BJ (cell line): ENCODE measurements at regions not wholly inside any gene's neighbourhood (a gene's known extent, or its start where the extent isn't known, plus 50 kb on each side); places are given as distances from the start of the nearest gene placed in this dataset.
A peak's percentile ranks its signal among the peaks of the same experiment; 100 is the strongest.

Experiments used
- CTCF ChIA-PET: fragments of 350-600 bp; formaldehyde crosslinking; extraction: SDS; loops from one replicate; lab custom pipeline; 2021; ENCODE audit warnings: antibody characterized with exemption, inconsistent platforms; lab: Yijun Ruan, JAX
- POLR2A ChIA-PET: fragments of 300-600 bp; sonication (Branson Sonifier 250); formaldehyde crosslinking; extraction: SDS; loops from one replicate; lab custom pipeline; 2021; ENCODE audit warnings: antibody characterized with exemption; lab: Charles Lee
- DNase-seq: peaks from one replicate; pipeline ENCODE4 v3.0.0-alpha.2; 2011; ENCODE audit warnings: low read depth
- H3K27me3 ChIP-seq: 2 replicates; pipeline ENCODE4 v1.6.0; 2011; ENCODE audit warnings: low read length; ENCODE audit not compliant: control insufficient read depth, insufficient read depth
- H3K36me3 ChIP-seq: 2 replicates; pipeline ENCODE4 v1.5.1; 2011; ENCODE audit warnings: low read length; ENCODE audit not compliant: control insufficient read depth, insufficient read depth
- H3K4me3 ChIP-seq: 2 replicates; pipeline ENCODE4 v1.5.1; 2011; ENCODE audit warnings: low read depth, mild to moderate bottlenecking, control low read depth, low read length
- CTCF ChIP-seq: IDR thresholded peaks from 2 replicates; pipeline ENCODE4 v1.5.1; 2011; ENCODE audit warnings: low read depth, mild to moderate bottlenecking, control low read depth, inconsistent platforms, low read length, moderate library complexity; ENCODE audit not compliant: insufficient read depth

GRCh38 chr11:109986488-109986887 lies 106.7 kb upstream of the ZC3H12C start:
- ChIA-PET POLR2A (no interaction called here), CTCF (no interaction called here)
- DNase-seq = no peak
- no peak for TF ChIP-seq CTCF
- Histone ChIP-seq H3K4me3 (no peak overlapping the region), H3K36me3 (no peaks in the 10 kb centered on the region), H3K27me3 (peaks cover 3% of the 10 kb centered on the region; the same call in 1 of the 2 replicates)

GRCh38 chr11:109991835-109992234 lies 101.4 kb upstream of the ZC3H12C start:
- no peak for TF ChIP-seq CTCF

GRCh38 chr11:109993786-109994185 lies 99.4 kb upstream of the ZC3H12C start:
- POLR2A ChIA-PET = no interaction called here
- H3K36me3 ChIP-seq = no peaks in the 10 kb centered on the region
- CTCF ChIA-PET = interaction anchor here (0.7 kb wide), 1 partner anchor 15 kb away, joined by 3 read pairs; no protein-coding TSS in a partner anchor
- no peaks in the 10 kb centered on the region for H3K27me3 ChIP-seq
- no peak for TF ChIP-seq CTCF
- DNase-seq = peak; percentile 13
- no peak overlapping the region for H3K4me3 ChIP-seq

More at GRCh38 chr11:109991835-109992234, 101.4 kb upstream of the ZC3H12C start:
- H3K36me3 ChIP-seq = no peaks in the 10 kb centered on the region
- no peaks in the 10 kb centered on the region for H3K27me3 ChIP-seq
- ChIA-PET POLR2A (no interaction called here), CTCF (no interaction called here)
- no peak overlapping the region for H3K4me3 ChIP-seq
- DNase-seq = no peak

- no peak for DNase-seq
- CTCF ChIA-PET = interaction anchor here (0.6 kb wide), 1 partner anchor 10 kb away, joined by 3 read pairs; no protein-coding TSS in a partner anchor
- TF ChIP-seq CTCF = no peak
- POLR2A ChIA-PET = no interaction called here
- Histone ChIP-seq H3K36me3 (no peaks in the 10 kb centered on the region), H3K27me3 (no peaks in the 10 kb centered on the region), H3K4me3 (no peak overlapping the region)
Observed at GRCh38 chr11:109994907-109995306, 98.3 kb upstream of the ZC3H12C start.

GRCh38 chr11:109996060-109996459 lies 97.1 kb upstream of the ZC3H12C start:
- TF ChIP-seq CTCF = no peak
- DNase-seq = no peak
- Histone ChIP-seq H3K27me3 (no peaks in the 10 kb centered on the region), H3K36me3 (no peaks in the 10 kb centered on the region), H3K4me3 (no peak overlapping the region)
- ChIA-PET CTCF (no interaction called here), POLR2A (no interaction called here)
